HepG2 (cell line): ENCODE measurements at regions not wholly inside any gene's neighbourhood (a gene's known extent, or its start where the extent isn't known, plus 50 kb on each side); places are given as distances from the start of the nearest gene placed in this dataset.

Source experiments
- CAMTA2 ChIP-seq: sonication (generic); formaldehyde crosslinking; IDR thresholded peaks from 2 replicates; pipeline ENCODE4 v1.4.0; 2020; ENCODE audit warnings: mild to moderate bottlenecking, missing genetic modification reagents, borderline replicate concordance
- RCOR2 ChIP-seq: IDR thresholded peaks from 2 replicates; pipeline ENCODE4 v1.6.1; 2016; ENCODE audit warnings: missing biosample characterization, missing genetic modification reagents
- SRF ChIP-seq: IDR thresholded peaks from 2 replicates; pipeline ENCODE4 v1.6.1; 2011; ENCODE audit warnings: mild to moderate bottlenecking, low read depth, low read length, moderate library complexity
- TF ChIP-seq, protein P1 (sequence below): sonication (generic); formaldehyde crosslinking; IDR thresholded peaks from 2 replicates; pipeline ENCODE4 v1.5.0; 2020; ENCODE audit warnings: mild to moderate bottlenecking, missing genetic modification reagents, moderate library complexity

DNA sequence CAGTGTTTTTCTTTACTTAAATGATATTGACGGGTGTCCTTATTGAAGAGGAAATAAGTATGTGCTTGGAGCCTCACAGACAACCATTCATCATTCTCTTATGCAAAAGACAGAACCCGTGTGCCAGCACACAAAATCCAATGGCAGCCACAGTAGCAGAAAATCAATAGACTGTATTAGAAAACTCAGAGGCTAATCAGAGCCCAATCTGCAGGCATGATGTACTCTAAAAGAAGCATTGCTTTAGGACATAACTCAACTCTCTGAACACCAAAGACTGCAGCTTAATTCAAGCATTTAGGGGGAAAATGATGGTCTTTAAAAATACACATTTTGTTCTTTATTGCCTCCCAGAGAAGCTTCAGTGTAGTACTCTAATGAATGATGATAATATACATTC is 476.9 kb downstream of the PDHA2 start:
- TF ChIP-seq, protein P1, sequence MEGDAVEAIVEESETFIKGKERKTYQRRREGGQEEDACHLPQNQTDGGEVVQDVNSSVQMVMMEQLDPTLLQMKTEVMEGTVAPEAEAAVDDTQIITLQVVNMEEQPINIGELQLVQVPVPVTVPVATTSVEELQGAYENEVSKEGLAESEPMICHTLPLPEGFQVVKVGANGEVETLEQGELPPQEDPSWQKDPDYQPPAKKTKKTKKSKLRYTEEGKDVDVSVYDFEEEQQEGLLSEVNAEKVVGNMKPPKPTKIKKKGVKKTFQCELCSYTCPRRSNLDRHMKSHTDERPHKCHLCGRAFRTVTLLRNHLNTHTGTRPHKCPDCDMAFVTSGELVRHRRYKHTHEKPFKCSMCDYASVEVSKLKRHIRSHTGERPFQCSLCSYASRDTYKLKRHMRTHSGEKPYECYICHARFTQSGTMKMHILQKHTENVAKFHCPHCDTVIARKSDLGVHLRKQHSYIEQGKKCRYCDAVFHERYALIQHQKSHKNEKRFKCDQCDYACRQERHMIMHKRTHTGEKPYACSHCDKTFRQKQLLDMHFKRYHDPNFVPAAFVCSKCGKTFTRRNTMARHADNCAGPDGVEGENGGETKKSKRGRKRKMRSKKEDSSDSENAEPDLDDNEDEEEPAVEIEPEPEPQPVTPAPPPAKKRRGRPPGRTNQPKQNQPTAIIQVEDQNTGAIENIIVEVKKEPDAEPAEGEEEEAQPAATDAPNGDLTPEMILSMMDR (CRISPR knock-in tag), result no peak
- no peak for TF ChIP-seq SRF
- no peak for TF ChIP-seq CAMTA2 (CRISPR knock-in tag)
- TF ChIP-seq RCOR2, result no peak
